Neutrophil (primary cell): ENCODE measurements at regions not wholly inside any gene's neighbourhood (a gene's known extent, or its start where the extent isn't known, plus 50 kb on each side); places are given as distances from the start of the nearest gene placed in this dataset.

Experiments
- H3K27ac ChIP-seq: fragments of 200-600 bp; sonication (generic); 2 replicates; pipeline ENCODE4 v1.5.1; 2016; ENCODE audit warnings: mild to moderate bottlenecking, moderate library complexity
- H3K27me3 ChIP-seq: fragments of 200-600 bp; sonication (generic); 2 replicates; pipeline ENCODE4 v1.6.0; 2016; ENCODE audit warnings: mild to moderate bottlenecking
- H3K36me3 ChIP-seq: fragments of 200-600 bp; sonication (generic); 2 replicates; pipeline ENCODE4 v1.5.1; 2017
- H3K4me1 ChIP-seq, 2 experiments: fragments of 200-600 bp in 1 of 2; sonication (generic) in 1 of 2; 1 replicate in 1 of 2; 2 replicates in 1 of 2; pipeline versions ENCODE4 v1.5.1 to v1.6.1; 2013 to 2016; ENCODE audit warnings: low read depth in 1 of 2, low read length in 1 of 2, mild to moderate bottlenecking in 1 of 2, moderate library complexity in 1 of 2; ENCODE audit not compliant: control insufficient read depth in 1 of 2, insufficient read depth in 1 of 2
- H3K4me3 ChIP-seq, 2 experiments: fragments of 200-600 bp in 1 of 2; sonication (generic) in 1 of 2; 1 replicate in 1 of 2; 2 replicates in 1 of 2; pipeline ENCODE4 v1.5.1; 2013 to 2016; ENCODE audit warnings: low read depth in 1 of 2, low read length in 1 of 2, mild to moderate bottlenecking in 1 of 2, moderate library complexity in 1 of 2
- H3K9me3 ChIP-seq: fragments of 200-600 bp; sonication (generic); 2 replicates; pipeline ENCODE4 v1.5.1; 2016
- TF ChIP-seq, protein P1 (sequence below): fragments of 200-600 bp; sonication (generic); IDR thresholded peaks from 2 replicates; pipeline ENCODE4 v1.5.1; 2016; ENCODE audit warnings: antibody characterized with exemption

DNA sequence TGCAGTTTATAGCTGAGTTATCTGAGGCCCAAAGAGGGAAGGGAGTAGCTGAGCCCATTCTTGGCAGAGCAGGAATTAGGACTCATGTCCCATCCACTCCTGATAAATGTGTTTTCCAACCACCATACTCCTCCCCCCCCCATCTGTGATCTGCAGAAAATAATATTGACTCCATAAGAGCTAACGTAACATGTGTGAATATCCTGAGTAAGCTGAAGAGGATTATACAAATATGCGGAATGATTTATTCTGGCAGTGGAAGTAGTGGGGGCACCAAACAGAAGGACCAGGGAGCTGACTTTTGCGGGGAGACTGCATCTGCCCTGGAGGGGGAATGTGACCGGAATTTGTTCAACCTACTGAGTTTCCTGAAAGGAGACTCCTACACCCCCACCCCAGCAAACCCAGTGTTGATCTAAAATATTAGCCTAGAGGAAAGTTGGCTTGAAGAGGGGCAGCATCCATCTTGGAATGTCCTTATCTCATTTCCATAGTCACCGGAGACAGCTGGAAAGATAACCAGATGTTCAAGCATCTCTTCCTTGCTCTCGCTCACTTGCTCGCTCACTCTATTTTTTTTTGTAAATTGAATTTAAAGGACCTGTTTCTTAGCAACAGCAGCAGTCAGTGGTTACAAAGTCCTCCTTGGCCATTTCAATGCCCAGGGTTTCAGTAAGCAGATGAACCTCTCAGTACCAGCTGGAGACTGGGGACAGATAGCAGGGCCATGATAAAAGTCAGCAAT, 114.7 kb downstream of the RPS24 start:
- H3K27me3 ChIP-seq, result peaks cover 6% of the 10 kb centered on the region
- H3K27ac ChIP-seq, result no peak overlapping the region
- no peaks in the 10 kb centered on the region for H3K4me1 ChIP-seq
- H3K9me3 ChIP-seq, result no peaks in the 10 kb centered on the region
- no peaks in the 10 kb centered on the region for H3K36me3 ChIP-seq
- H3K4me3 ChIP-seq, result no peak overlapping the region
- TF ChIP-seq, protein P1, sequence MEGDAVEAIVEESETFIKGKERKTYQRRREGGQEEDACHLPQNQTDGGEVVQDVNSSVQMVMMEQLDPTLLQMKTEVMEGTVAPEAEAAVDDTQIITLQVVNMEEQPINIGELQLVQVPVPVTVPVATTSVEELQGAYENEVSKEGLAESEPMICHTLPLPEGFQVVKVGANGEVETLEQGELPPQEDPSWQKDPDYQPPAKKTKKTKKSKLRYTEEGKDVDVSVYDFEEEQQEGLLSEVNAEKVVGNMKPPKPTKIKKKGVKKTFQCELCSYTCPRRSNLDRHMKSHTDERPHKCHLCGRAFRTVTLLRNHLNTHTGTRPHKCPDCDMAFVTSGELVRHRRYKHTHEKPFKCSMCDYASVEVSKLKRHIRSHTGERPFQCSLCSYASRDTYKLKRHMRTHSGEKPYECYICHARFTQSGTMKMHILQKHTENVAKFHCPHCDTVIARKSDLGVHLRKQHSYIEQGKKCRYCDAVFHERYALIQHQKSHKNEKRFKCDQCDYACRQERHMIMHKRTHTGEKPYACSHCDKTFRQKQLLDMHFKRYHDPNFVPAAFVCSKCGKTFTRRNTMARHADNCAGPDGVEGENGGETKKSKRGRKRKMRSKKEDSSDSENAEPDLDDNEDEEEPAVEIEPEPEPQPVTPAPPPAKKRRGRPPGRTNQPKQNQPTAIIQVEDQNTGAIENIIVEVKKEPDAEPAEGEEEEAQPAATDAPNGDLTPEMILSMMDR, result no peak

DNA sequence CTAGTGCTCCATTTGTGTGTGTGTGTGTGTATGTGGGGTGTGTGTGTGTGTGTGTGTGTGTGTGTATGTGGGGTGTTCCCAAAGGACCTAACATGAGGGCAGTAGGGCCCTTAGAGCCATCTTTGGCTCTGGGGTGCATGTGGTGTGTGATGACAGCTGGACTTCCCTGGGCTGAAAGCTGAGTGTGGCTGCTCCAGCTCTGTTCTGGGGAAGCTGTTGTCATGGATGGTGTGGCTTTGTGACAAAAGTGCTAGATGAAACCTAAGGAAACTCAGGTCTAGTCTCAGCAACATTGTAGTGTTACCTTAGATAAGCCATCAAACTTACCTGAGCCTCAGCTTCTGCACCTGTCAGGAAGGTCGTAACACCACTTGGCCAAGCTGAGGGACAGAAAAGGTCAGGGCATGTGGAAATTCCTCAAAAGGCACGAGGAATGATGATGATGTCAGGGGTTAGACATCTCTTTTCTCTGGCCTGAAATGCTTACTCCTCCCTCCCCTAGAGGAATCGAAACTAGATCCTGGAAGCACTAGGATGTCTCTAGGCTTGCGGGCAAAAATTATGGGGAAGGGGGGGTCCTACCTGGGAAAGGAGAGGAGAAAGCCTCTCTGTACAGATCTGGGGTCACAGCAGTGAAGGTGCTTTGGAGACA, 115.4 kb downstream of the RPS24 start:
- Histone ChIP-seq H3K36me3 (no peaks in the 10 kb centered on the region), H3K9me3 (no peaks in the 10 kb centered on the region), H3K4me3 (no peak overlapping the region), H3K4me1 (no peaks in the 10 kb centered on the region), H3K27ac (no peak overlapping the region), H3K27me3 (peaks cover 6% of the 10 kb centered on the region)
- TF ChIP-seq, protein P1, result no peak

DNA sequence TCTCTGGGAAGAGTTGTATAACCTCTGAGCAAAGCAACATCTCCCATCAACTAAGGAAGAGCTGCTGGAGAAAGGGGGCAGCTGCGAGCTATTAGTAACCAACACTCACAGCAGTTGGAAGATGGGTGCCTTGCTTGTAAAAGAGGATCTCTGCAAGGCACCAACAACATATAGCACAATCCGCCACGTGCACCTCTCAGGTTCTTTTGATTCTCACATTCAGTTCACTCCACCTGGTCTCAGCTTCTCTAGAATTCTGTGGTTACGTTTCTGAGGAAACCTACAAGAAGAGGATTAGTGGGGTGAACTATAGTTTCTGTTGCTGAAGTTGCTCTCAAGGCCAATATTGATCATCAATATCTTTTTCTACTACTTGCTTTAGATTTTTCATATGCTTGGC, 117.1 kb downstream of the RPS24 start:
- H3K4me3 ChIP-seq, result no peak overlapping the region
- H3K9me3 ChIP-seq, result no peaks in the 10 kb centered on the region
- H3K36me3 ChIP-seq, result no peaks in the 10 kb centered on the region
- H3K27ac ChIP-seq, result no peak overlapping the region
- TF ChIP-seq, protein P1, result no peak
- peaks cover 6% of the 10 kb centered on the region for H3K27me3 ChIP-seq
- H3K4me1 ChIP-seq, result no peaks in the 10 kb centered on the region

DNA sequence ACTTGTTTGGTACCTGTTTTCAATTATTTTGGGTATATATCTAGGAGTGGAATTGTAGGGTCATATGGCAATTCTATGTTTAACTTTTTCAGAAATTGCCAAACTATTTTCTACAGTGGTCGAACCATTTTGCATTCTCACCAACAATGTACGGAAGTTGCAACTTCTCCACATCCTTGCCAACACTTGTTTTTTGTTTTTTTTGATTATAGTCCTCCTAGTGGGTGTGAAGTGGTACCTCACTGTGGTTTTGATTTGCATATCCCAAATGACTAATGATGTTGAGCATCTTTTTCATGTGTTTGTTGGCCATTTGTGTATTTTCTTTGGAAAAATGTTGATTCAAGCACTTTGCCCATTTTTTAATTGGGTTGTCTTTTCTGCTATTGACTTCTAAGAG, 122.1 kb downstream of the RPS24 start:
- Histone ChIP-seq H3K9me3 (no peaks in the 10 kb centered on the region), H3K27me3 (no peaks in the 10 kb centered on the region), H3K36me3 (no peaks in the 10 kb centered on the region)

DNA sequence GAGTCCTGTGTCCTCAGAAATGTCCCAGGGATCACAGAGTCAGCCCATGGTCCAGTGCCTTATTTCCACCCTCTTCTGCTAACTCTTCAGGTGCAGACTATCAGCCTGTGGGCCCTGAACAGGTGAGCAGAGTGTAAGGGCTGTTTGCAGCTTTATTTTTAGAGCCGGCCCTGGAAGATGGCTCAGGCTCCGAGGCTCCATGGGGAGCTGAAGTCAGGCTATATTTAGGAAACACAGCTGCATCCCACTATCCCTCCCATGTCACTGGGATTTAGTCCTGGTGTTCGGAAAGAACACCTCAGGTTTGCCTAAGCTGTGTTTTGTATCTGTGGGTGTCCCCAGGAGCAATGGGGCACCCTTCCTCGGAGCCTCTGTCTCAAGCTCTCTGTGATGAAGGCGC, 126.9 kb downstream of the RPS24 start:
- H3K36me3 ChIP-seq, result no peaks in the 10 kb centered on the region
- H3K27me3 ChIP-seq, result no peaks in the 10 kb centered on the region

More for the DNA sequence above, 122.1 kb downstream of the RPS24 start:
- H3K27ac ChIP-seq, result no peak overlapping the region
- TF ChIP-seq, protein P1, result no peak
- no peak overlapping the region for H3K4me3 ChIP-seq
- no peaks in the 10 kb centered on the region for H3K4me1 ChIP-seq

More for the DNA sequence above, 126.9 kb downstream of the RPS24 start:
- Histone ChIP-seq H3K4me1 (no peaks in the 10 kb centered on the region), H3K4me3 (no peak overlapping the region), H3K27ac (no peak overlapping the region), H3K9me3 (no peaks in the 10 kb centered on the region)
- TF ChIP-seq, protein P1, result no peak
